A673 (cell line): ENCODE measurements at regions not wholly inside any gene's neighbourhood (a gene's known extent, or its start where the extent isn't known, plus 50 kb on each side); places are given as distances from the start of the nearest gene placed in this dataset.

ENCODE experiments used
- CTCF ChIP-seq: fragments of 300-800, 200-600 bp; sonication (generic); conservative IDR thresholded peaks from 2 replicates; pipeline ENCODE4 v1.5.1; 2017; ENCODE audit warnings: low read depth, mild to moderate bottlenecking, antibody characterized with exemption, low read length, moderate library complexity, mixed read lengths
- EZH2 ChIP-seq: fragments of 200-600 bp; sonication (generic); IDR thresholded peaks from 2 replicates; pipeline ENCODE4 v1.6.1; 2017; ENCODE audit warnings: borderline replicate concordance, low read depth, mild to moderate bottlenecking, mixed read lengths, antibody characterized with exemption, low read length; ENCODE audit not compliant: poor library complexity, severe bottlenecking

GRCh38 chr16:17827313-17827712, 356.6 kb upstream of the XYLT1 start:
- TF ChIP-seq CTCF (no peak), EZH2 (no peak)
